ENCODE measurements at regions not wholly inside any gene's neighbourhood (a gene's known extent, or its start where the extent isn't known, plus 50 kb on each side); places are given as distances from the start of the nearest gene placed in this dataset.

GRCh38 chr10:61336831-61337230, 116.3 kb downstream of the TMEM26 start:
- Histone ChIP-seq H3K36me3 (ENCODE audit: control insufficient read depth, insufficient read depth, low read length, severe bottlenecking) (no peaks in the 10 kb centered on the region), H3K4me3 (ENCODE audit: low read length) (no peak overlapping the region), H3K4me1 (ENCODE audit: control insufficient read depth, insufficient read depth, low read length) (no peaks in the 10 kb centered on the region), H3K9ac (ENCODE audit: low read length) (no peak overlapping the region), H3K27me3 (replicated peaks; ENCODE audit: control insufficient read depth, insufficient read depth, low read length) (no peaks in the 10 kb centered on the region), H3K9me3 (ENCODE audit: control insufficient read depth, low read length) (no peaks in the 10 kb centered on the region)
- no peak for DNase-seq (ENCODE audit: low read depth)

- DNase-seq (ENCODE audit: low read depth), result no peak
- Histone ChIP-seq H3K4me3 (ENCODE audit: low read length) (no peak overlapping the region), H3K9ac (ENCODE audit: low read length) (no peak overlapping the region), H3K36me3 (ENCODE audit: control insufficient read depth, insufficient read depth, low read length, severe bottlenecking) (no peaks in the 10 kb centered on the region), H3K4me1 (ENCODE audit: control insufficient read depth, insufficient read depth, low read length) (no peaks in the 10 kb centered on the region), H3K27me3 (replicated peaks; ENCODE audit: control insufficient read depth, insufficient read depth, low read length) (no peaks in the 10 kb centered on the region), H3K9me3 (ENCODE audit: control insufficient read depth, low read length) (no peaks in the 10 kb centered on the region)
These were observed 117.8 kb downstream of the TMEM26 start for GRCh38 chr10:61335359-61335758.

GRCh38 chr10:61332581-61332980, 120.6 kb downstream of the TMEM26 start:
- DNase-seq (ENCODE audit: low read depth), result no peak

GRCh38 chr10:61330669-61331068, 122.5 kb downstream of the TMEM26 start:
- H3K9ac ChIP-seq (ENCODE audit: low read length), result no peak overlapping the region

More at GRCh38 chr10:61332581-61332980, 120.6 kb downstream of the TMEM26 start:
- Histone ChIP-seq H3K9ac (ENCODE audit: low read length) (no peak overlapping the region), H3K27me3 (replicated peaks; ENCODE audit: control insufficient read depth, insufficient read depth, low read length) (no peaks in the 10 kb centered on the region), H3K9me3 (ENCODE audit: control insufficient read depth, low read length) (peaks cover 14% of the 10 kb centered on the region), H3K36me3 (ENCODE audit: control insufficient read depth, insufficient read depth, low read length, severe bottlenecking) (no peaks in the 10 kb centered on the region), H3K4me1 (ENCODE audit: control insufficient read depth, insufficient read depth, low read length) (no peaks in the 10 kb centered on the region), H3K4me3 (ENCODE audit: low read length) (no peak overlapping the region)

GRCh38 chr10:61329854-61330253, 123.3 kb downstream of the TMEM26 start:
- DNase-seq (ENCODE audit: low read depth), result no peak
- H3K36me3 ChIP-seq (ENCODE audit: control insufficient read depth, insufficient read depth, low read length, severe bottlenecking), result no peaks in the 10 kb centered on the region
- H3K9ac ChIP-seq (ENCODE audit: low read length), result no peak overlapping the region
- no peak overlapping the region for H3K4me3 ChIP-seq (ENCODE audit: low read length)
- no peaks in the 10 kb centered on the region for H3K27me3 ChIP-seq (replicated peaks; ENCODE audit: control insufficient read depth, insufficient read depth, low read length)
- H3K4me1 ChIP-seq (ENCODE audit: control insufficient read depth, insufficient read depth, low read length), result no peaks in the 10 kb centered on the region
- H3K9me3 ChIP-seq (ENCODE audit: control insufficient read depth, low read length), result peaks cover 14% of the 10 kb centered on the region

More at GRCh38 chr10:61330669-61331068, 122.5 kb downstream of the TMEM26 start:
- Histone ChIP-seq H3K4me3 (ENCODE audit: low read length) (no peak overlapping the region), H3K9me3 (ENCODE audit: control insufficient read depth, low read length) (peaks cover 14% of the 10 kb centered on the region), H3K36me3 (ENCODE audit: control insufficient read depth, insufficient read depth, low read length, severe bottlenecking) (no peaks in the 10 kb centered on the region), H3K4me1 (ENCODE audit: control insufficient read depth, insufficient read depth, low read length) (no peaks in the 10 kb centered on the region), H3K27me3 (replicated peaks; ENCODE audit: control insufficient read depth, insufficient read depth, low read length) (no peaks in the 10 kb centered on the region)
- DNase-seq (ENCODE audit: low read depth), result no peak

- H3K9ac ChIP-seq (ENCODE audit: low read length), result no peak overlapping the region
- peak; percentile 21 for DNase-seq (ENCODE audit: low read depth)
- no peaks in the 10 kb centered on the region for H3K4me1 ChIP-seq (ENCODE audit: control insufficient read depth, insufficient read depth, low read length)
- H3K36me3 ChIP-seq (ENCODE audit: control insufficient read depth, insufficient read depth, low read length, severe bottlenecking), result no peaks in the 10 kb centered on the region
- H3K4me3 ChIP-seq (ENCODE audit: low read length), result no peak overlapping the region
- H3K27me3 ChIP-seq (replicated peaks; ENCODE audit: control insufficient read depth, insufficient read depth, low read length), result no peaks in the 10 kb centered on the region
- peaks cover 14% of the 10 kb centered on the region for H3K9me3 ChIP-seq (ENCODE audit: control insufficient read depth, low read length)
These were observed 127.8 kb downstream of the TMEM26 start for GRCh38 chr10:61325223-61325960.

GRCh38 chr10:61323726-61324125, 129.5 kb downstream of the TMEM26 start:
- Histone ChIP-seq H3K9me3 (ENCODE audit: control insufficient read depth, low read length) (peaks cover 3% of the 10 kb centered on the region), H3K4me3 (ENCODE audit: low read length) (no peak overlapping the region)

GRCh38 chr10:61321041-61321857, 131.9 kb downstream of the TMEM26 start:
- H3K9me3 ChIP-seq (ENCODE audit: control insufficient read depth, low read length), result no peaks in the 10 kb centered on the region
- DNase-seq (ENCODE audit: low read depth), result no peak
- H3K4me3 ChIP-seq (ENCODE audit: low read length), result no peak overlapping the region
- H3K27me3 ChIP-seq (replicated peaks; ENCODE audit: control insufficient read depth, insufficient read depth, low read length), result no peaks in the 10 kb centered on the region
- H3K36me3 ChIP-seq (ENCODE audit: control insufficient read depth, insufficient read depth, low read length, severe bottlenecking), result no peaks in the 10 kb centered on the region
- H3K4me1 ChIP-seq (ENCODE audit: control insufficient read depth, insufficient read depth, low read length), result no peaks in the 10 kb centered on the region
- no peak overlapping the region for H3K9ac ChIP-seq (ENCODE audit: low read length)

More at GRCh38 chr10:61323726-61324125, 129.5 kb downstream of the TMEM26 start:
- H3K9ac ChIP-seq (ENCODE audit: low read length), result no peak overlapping the region
- H3K36me3 ChIP-seq (ENCODE audit: control insufficient read depth, insufficient read depth, low read length, severe bottlenecking), result no peaks in the 10 kb centered on the region
- no peaks in the 10 kb centered on the region for H3K4me1 ChIP-seq (ENCODE audit: control insufficient read depth, insufficient read depth, low read length)
- DNase-seq (ENCODE audit: low read depth), result no peak
- H3K27me3 ChIP-seq (replicated peaks; ENCODE audit: control insufficient read depth, insufficient read depth, low read length), result no peaks in the 10 kb centered on the region

GRCh38 chr10:61320257-61320587, 133.0 kb downstream of the TMEM26 start:
- no peak for DNase-seq (ENCODE audit: low read depth)
- H3K4me3 ChIP-seq (ENCODE audit: low read length), result no peak overlapping the region
- H3K9me3 ChIP-seq (ENCODE audit: control insufficient read depth, low read length), result peaks cover 4% of the 10 kb centered on the region
- no peak overlapping the region for H3K9ac ChIP-seq (ENCODE audit: low read length)
- no peaks in the 10 kb centered on the region for H3K4me1 ChIP-seq (ENCODE audit: control insufficient read depth, insufficient read depth, low read length)
- no peaks in the 10 kb centered on the region for H3K27me3 ChIP-seq (replicated peaks; ENCODE audit: control insufficient read depth, insufficient read depth, low read length)
- H3K36me3 ChIP-seq (ENCODE audit: control insufficient read depth, insufficient read depth, low read length, severe bottlenecking), result no peaks in the 10 kb centered on the region

GRCh38 chr10:61319386-61320256, 133.6 kb downstream of the TMEM26 start:
- H3K36me3 ChIP-seq (ENCODE audit: control insufficient read depth, insufficient read depth, low read length, severe bottlenecking), result no peaks in the 10 kb centered on the region
- no peak for DNase-seq (ENCODE audit: low read depth)

GRCh38 chr10:61318429-61318828, 134.8 kb downstream of the TMEM26 start:
- H3K27me3 ChIP-seq (replicated peaks; ENCODE audit: control insufficient read depth, insufficient read depth, low read length), result no peaks in the 10 kb centered on the region
- H3K4me1 ChIP-seq (ENCODE audit: control insufficient read depth, insufficient read depth, low read length), result peaks cover 6% of the 10 kb centered on the region
- H3K4me3 ChIP-seq (ENCODE audit: low read length), result no peak overlapping the region
- no peaks in the 10 kb centered on the region for H3K36me3 ChIP-seq (ENCODE audit: control insufficient read depth, insufficient read depth, low read length, severe bottlenecking)
- H3K9me3 ChIP-seq (ENCODE audit: control insufficient read depth, low read length), result peaks cover 6% of the 10 kb centered on the region
- DNase-seq (ENCODE audit: low read depth), result no peak
- no peak overlapping the region for H3K9ac ChIP-seq (ENCODE audit: low read length)

More at GRCh38 chr10:61319386-61320256, 133.6 kb downstream of the TMEM26 start:
- Histone ChIP-seq H3K27me3 (replicated peaks; ENCODE audit: control insufficient read depth, insufficient read depth, low read length) (no peaks in the 10 kb centered on the region), H3K4me3 (ENCODE audit: low read length) (no peak overlapping the region), H3K9me3 (ENCODE audit: control insufficient read depth, low read length) (peaks cover 6% of the 10 kb centered on the region), H3K9ac (ENCODE audit: low read length) (no peak overlapping the region), H3K4me1 (ENCODE audit: control insufficient read depth, insufficient read depth, low read length) (no peaks in the 10 kb centered on the region)

Measured in adipocyte (in vitro differentiated cells).